GM12878 (cell line): ENCODE measurements at regions not wholly inside any gene's neighbourhood (a gene's known extent, or its start where the extent isn't known, plus 50 kb on each side); places are given as distances from the start of the nearest gene placed in this dataset.

Experiments used
- ATAC-seq: fragments of 200-7000 bp; cut with Tn5 transposase; 3 replicates; pipeline ENCODE4 v1.9.1; 2020; ENCODE audit warnings: mild to moderate bottlenecking, moderate library complexity
- BruUV-seq: library from RNA; stranded (reverse); fragments of 400-500 nt; replicated peaks from 2 replicates; lab custom pipeline; 2021; lab: Mats Ljungman, UMichigan
- CTCF ChIA-PET: fragments of 300-600 bp; sonication (Branson Sonifier 250); formaldehyde crosslinking; extraction: SDS; loops from one replicate; lab custom pipeline; 2021; ENCODE audit warnings: inconsistent platforms; lab: Yijun Ruan, JAX
- POLR2A ChIA-PET: fragments of 350-600 bp; formaldehyde crosslinking; extraction: SDS; loops from one replicate; lab custom pipeline; 2021; ENCODE audit warnings: inconsistent platforms; lab: Charles Lee
- RAD21 ChIA-PET: fragments of 300-600 bp; sonication (Branson Sonifier 250); formaldehyde crosslinking; loops from one replicate; lab custom pipeline; 2023; ENCODE audit warnings: antibody characterized with exemption; ENCODE audit not compliant: unreplicated experiment; lab: Charles Lee
- SMC1A ChIA-PET: fragments of 300-600 bp; sonication (Branson Sonifier 250); formaldehyde crosslinking; loops from one replicate; lab custom pipeline; 2023; ENCODE audit not compliant: unreplicated experiment, uncharacterized antibody; lab: Charles Lee
- DNase-seq: peaks from one replicate; pipeline ENCODE4 v3.0.0-alpha.2; 2011; ENCODE audit warnings: low read depth, low spot score
- FAIRE-seq: peaks from 3 replicates; lab custom pipeline; 2011; peaks lifted over from hg19 to GRCh38; lab: Jason Lieb, UNC
- H2AFZ ChIP-seq: 2 replicates; pipeline ENCODE4 v1.6.0; 2011; ENCODE audit warnings: low read depth, low read length, control low read depth; ENCODE audit not compliant: control insufficient read depth
- H3K27ac ChIP-seq: 2 replicates; pipeline ENCODE4 v1.5.1; 2011; ENCODE audit warnings: control low read depth; ENCODE audit not compliant: control insufficient read depth, insufficient read depth
- H3K27me3 ChIP-seq, 2 experiments: replicated peaks in 1 of 2; 2 replicates each; pipeline versions ENCODE4 v1.6.0 to v1.6.1; 2011; ENCODE audit warnings: low read length in 1 of 2; ENCODE audit not compliant: control insufficient read depth in 2 of 2, insufficient read depth in 2 of 2
- H3K36me3 ChIP-seq, 2 experiments: 2 replicates each; pipeline ENCODE4 v1.5.1; 2011; ENCODE audit warnings: low read length in 1 of 2; ENCODE audit not compliant: control insufficient read depth in 2 of 2, insufficient read depth in 2 of 2
- H3K4me1 ChIP-seq: 2 replicates; pipeline ENCODE4 v1.6.1; 2011; ENCODE audit warnings: mild to moderate bottlenecking, low read length, moderate library complexity, mixed read lengths; ENCODE audit not compliant: control insufficient read depth, insufficient read depth
- H3K4me2 ChIP-seq: 2 replicates; pipeline ENCODE4 v1.6.0; 2011; ENCODE audit warnings: control low read depth; ENCODE audit not compliant: control insufficient read depth, insufficient read depth
- H3K4me3 ChIP-seq: fragments of 200-600 bp; sonication (generic); 2 replicates; pipeline ENCODE4 v1.5.1; 2016
- H3K79me2 ChIP-seq: 2 replicates; pipeline ENCODE4 v1.6.0; 2011; ENCODE audit warnings: low read length; ENCODE audit not compliant: control insufficient read depth, insufficient read depth
- H3K9ac ChIP-seq: 2 replicates; pipeline ENCODE4 v1.8.0; 2011; ENCODE audit warnings: low read length, control low read depth, mixed read lengths; ENCODE audit not compliant: control insufficient read depth, insufficient read depth
- H3K9me3 ChIP-seq: replicated peaks from 3 replicates; pipeline ENCODE4 v1.5.1; 2011; ENCODE audit warnings: mild to moderate bottlenecking, low read length; ENCODE audit not compliant: control insufficient read depth, insufficient read depth
- H4K20me1 ChIP-seq: 2 replicates; pipeline ENCODE4 v1.6.0; 2011; ENCODE audit not compliant: control insufficient read depth, insufficient read depth
- CBX3 ChIP-seq: fragments of 200-600 bp; sonication (generic); IDR thresholded peaks from 2 replicates; pipeline ENCODE4 v1.6.1; 2016; ENCODE audit warnings: low read depth, borderline replicate concordance
- ETV6 ChIP-seq, 2 experiments: fragments of 450-650 bp in 1 of 2; IDR thresholded peaks in 1 of 2; conservative IDR thresholded peaks in 1 of 2; 2 replicates each; pipeline ENCODE4 v1.6.1; 2014; ENCODE audit warnings: antibody characterized with exemption in 1 of 2, borderline replicate concordance in 1 of 2, low read depth in 1 of 2, mild to moderate bottlenecking in 1 of 2, moderate library complexity in 1 of 2
- IRF5 ChIP-seq: fragments of 450-650 bp; IDR thresholded peaks from 2 replicates; pipeline ENCODE4 v1.6.1; 2017; ENCODE audit warnings: borderline replicate concordance
- KAT2A ChIP-seq: conservative IDR thresholded peaks from 2 replicates; pipeline ENCODE4 v1.6.1; 2011; ENCODE audit warnings: low read depth, low read length; ENCODE audit not compliant: control insufficient read depth
- MEF2A ChIP-seq: IDR thresholded peaks from 2 replicates; pipeline ENCODE4 v1.6.1; 2011; ENCODE audit warnings: low read depth, mild to moderate bottlenecking, low read length, moderate library complexity; ENCODE audit not compliant: insufficient read depth
- NBN ChIP-seq: fragments of 450-650 bp; IDR thresholded peaks from 2 replicates; pipeline ENCODE4 v1.6.1; 2016
- NFIC ChIP-seq: IDR thresholded peaks from 2 replicates; pipeline ENCODE4 v1.6.1; 2012; ENCODE audit warnings: low read depth, mild to moderate bottlenecking, inconsistent platforms, low read length, moderate library complexity
- RCOR1 ChIP-seq: conservative IDR thresholded peaks from 2 replicates; pipeline ENCODE4 v1.6.1; 2012; ENCODE audit warnings: low read depth, low read length, improper control_type of control experiment
- SKIL ChIP-seq: fragments of 450-650 bp; IDR thresholded peaks from 2 replicates; pipeline ENCODE4 v1.6.1; 2017; ENCODE audit warnings: mild to moderate bottlenecking, low read depth, inconsistent platforms; ENCODE audit not compliant: poor library complexity, severe bottlenecking
- SMARCA5 ChIP-seq: fragments of 450-650 bp; IDR thresholded peaks from 2 replicates; pipeline ENCODE4 v1.6.1; 2017; ENCODE audit warnings: mild to moderate bottlenecking
- WGBS: methylation state at CpG from one replicate; pipeline ENCODE4 v1.1.6; 2016; ENCODE audit warnings: low lambda C conversion rate; ENCODE audit not compliant: insufficient replicate concordance, insufficient coverage; ENCODE audit errors: missing lambda C conversion rate; 5-methylcytosine and 5-hydroxymethylcytosine counted together
- in situ Hi-C: fragments of 300-500 bp; cut with MboI; formaldehyde crosslinking; loops from 9 replicates; pipeline ENCODE4 v1.14.3; 2018; ENCODE audit warnings: mixed read lengths
- intact Hi-C: fragments of 100-400 bp; cut with micrococcal nuclease; formaldehyde crosslinking; loops from one replicate; pipeline ENCODE4 v1.14.2; 2022; ENCODE audit not compliant: unreplicated experiment
- TF ChIP-seq, protein P1 (sequence below): fragments of 150-350 bp; IDR thresholded peaks from 2 replicates; pipeline ENCODE4 v1.6.1; 2016; ENCODE audit warnings: low read depth, low read length
- TF ChIP-seq, protein P2 (sequence below): IDR thresholded peaks from 2 replicates; pipeline ENCODE4 v1.6.1; 2011; ENCODE audit warnings: borderline replicate concordance, low read depth, mild to moderate bottlenecking, moderate library complexity, low read length; ENCODE audit not compliant: insufficient read depth, poor library complexity, severe bottlenecking
- TF ChIP-seq, protein P3 (sequence below): fragments of 450-650 bp; IDR thresholded peaks from 2 replicates; pipeline ENCODE4 v1.6.1; 2017; ENCODE audit warnings: low read depth, mild to moderate bottlenecking, moderate library complexity

GRCh38 chr11:101741061-101741460 is 157.3 kb upstream of the TRPC6 start (continued):
- TF ChIP-seq MEF2A, result no peak
- TF ChIP-seq SMARCA5, result no peak
- TF ChIP-seq, protein P1, sequence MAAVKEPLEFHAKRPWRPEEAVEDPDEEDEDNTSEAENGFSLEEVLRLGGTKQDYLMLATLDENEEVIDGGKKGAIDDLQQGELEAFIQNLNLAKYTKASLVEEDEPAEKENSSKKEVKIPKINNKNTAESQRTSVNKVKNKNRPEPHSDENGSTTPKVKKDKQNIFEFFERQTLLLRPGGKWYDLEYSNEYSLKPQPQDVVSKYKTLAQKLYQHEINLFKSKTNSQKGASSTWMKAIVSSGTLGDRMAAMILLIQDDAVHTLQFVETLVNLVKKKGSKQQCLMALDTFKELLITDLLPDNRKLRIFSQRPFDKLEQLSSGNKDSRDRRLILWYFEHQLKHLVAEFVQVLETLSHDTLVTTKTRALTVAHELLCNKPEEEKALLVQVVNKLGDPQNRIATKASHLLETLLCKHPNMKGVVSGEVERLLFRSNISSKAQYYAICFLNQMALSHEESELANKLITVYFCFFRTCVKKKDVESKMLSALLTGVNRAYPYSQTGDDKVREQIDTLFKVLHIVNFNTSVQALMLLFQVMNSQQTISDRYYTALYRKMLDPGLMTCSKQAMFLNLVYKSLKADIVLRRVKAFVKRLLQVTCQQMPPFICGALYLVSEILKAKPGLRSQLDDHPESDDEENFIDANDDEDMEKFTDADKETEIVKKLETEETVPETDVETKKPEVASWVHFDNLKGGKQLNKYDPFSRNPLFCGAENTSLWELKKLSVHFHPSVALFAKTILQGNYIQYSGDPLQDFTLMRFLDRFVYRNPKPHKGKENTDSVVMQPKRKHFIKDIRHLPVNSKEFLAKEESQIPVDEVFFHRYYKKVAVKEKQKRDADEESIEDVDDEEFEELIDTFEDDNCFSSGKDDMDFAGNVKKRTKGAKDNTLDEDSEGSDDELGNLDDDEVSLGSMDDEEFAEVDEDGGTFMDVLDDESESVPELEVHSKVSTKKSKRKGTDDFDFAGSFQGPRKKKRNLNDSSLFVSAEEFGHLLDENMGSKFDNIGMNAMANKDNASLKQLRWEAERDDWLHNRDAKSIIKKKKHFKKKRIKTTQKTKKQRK, result no peak
- no peak for TF ChIP-seq CBX3
- TF ChIP-seq, protein P2, sequence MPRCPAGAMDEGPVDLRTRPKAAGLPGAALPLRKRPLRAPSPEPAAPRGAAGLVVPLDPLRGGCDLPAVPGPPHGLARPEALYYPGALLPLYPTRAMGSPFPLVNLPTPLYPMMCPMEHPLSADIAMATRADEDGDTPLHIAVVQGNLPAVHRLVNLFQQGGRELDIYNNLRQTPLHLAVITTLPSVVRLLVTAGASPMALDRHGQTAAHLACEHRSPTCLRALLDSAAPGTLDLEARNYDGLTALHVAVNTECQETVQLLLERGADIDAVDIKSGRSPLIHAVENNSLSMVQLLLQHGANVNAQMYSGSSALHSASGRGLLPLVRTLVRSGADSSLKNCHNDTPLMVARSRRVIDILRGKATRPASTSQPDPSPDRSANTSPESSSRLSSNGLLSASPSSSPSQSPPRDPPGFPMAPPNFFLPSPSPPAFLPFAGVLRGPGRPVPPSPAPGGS, result no peak
- no peak for TF ChIP-seq KAT2A
- TF ChIP-seq, all 136 proteins: peak for 0

DNA sequence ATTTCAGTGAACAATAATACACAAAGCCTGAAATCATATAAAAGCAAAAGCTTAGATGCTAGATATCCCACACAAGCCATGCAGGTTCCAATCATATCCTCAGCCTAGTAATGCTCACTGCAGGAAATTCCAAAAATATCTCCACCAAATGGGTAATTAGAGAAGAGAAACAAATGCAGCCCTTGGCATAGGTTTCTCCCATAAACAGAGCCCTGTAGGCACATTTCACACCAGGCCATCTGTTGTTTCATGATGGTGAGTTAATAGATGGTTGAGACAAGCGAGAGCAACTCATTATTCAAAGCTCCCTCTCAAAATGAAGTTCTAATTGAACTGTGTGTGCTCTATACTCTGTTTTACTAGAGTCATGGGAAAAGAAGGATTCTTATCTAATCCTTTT is 154.6 kb upstream of the TRPC6 start:
- CTCF ChIA-PET, result no interaction called here
- no TSS peak for BruUV-seq
- no peak for ATAC-seq
- TF ChIP-seq NFIC (no peak), RCOR1 (no peak), IRF5 (no peak), NBN (no peak), ETV6 (conservative IDR thresholded peaks at IDR 0.05 in 1 of 2, IDR thresholded peaks at IDR 0.05 in 1 of 2; ENCODE audit: borderline replicate concordance in 1 of 2, low read depth in 1 of 2) (no peak), SKIL (no peak)
- TF ChIP-seq, protein P3, sequence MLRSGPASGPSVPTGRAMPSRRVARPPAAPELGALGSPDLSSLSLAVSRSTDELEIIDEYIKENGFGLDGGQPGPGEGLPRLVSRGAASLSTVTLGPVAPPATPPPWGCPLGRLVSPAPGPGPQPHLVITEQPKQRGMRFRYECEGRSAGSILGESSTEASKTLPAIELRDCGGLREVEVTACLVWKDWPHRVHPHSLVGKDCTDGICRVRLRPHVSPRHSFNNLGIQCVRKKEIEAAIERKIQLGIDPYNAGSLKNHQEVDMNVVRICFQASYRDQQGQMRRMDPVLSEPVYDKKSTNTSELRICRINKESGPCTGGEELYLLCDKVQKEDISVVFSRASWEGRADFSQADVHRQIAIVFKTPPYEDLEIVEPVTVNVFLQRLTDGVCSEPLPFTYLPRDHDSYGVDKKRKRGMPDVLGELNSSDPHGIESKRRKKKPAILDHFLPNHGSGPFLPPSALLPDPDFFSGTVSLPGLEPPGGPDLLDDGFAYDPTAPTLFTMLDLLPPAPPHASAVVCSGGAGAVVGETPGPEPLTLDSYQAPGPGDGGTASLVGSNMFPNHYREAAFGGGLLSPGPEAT, result no peak

More for the DNA sequence above, 154.6 kb upstream of the TRPC6 start:
- ChIA-PET SMC1A (interaction anchor here (2.1 kb wide), 1 partner anchor 9 kb away, joined by 4 read pairs; no protein-coding TSS in a partner anchor), RAD21 (no interaction called here), POLR2A (no interaction called here)
- H2AFZ ChIP-seq, result no peak overlapping the region
- no peak overlapping the region for H3K27ac ChIP-seq
- no peaks in the 10 kb centered on the region for H3K79me2 ChIP-seq
- in situ Hi-C loops, result no loop called here
- intact Hi-C loops, result no loop called here
- no peak overlapping the region for H3K4me3 ChIP-seq
- H3K4me1 ChIP-seq, result no peaks in the 10 kb centered on the region
- 0% methylated on average over 1 of the region's 1 CpG for WGBS
- no peaks in the 10 kb centered on the region for H3K36me3 ChIP-seq
- no peaks in the 10 kb centered on the region for H3K27me3 ChIP-seq
- no peaks in the 10 kb centered on the region for H4K20me1 ChIP-seq
- DNase-seq (no peak), FAIRE-seq (no peak)
- H3K9me3 ChIP-seq, result no peaks in the 10 kb centered on the region
- H3K9ac ChIP-seq, result no peak overlapping the region
- H3K4me2 ChIP-seq, result no peak overlapping the region
